ENCODE measurements at regions not wholly inside any gene's neighbourhood (a gene's known extent, or its start where the extent isn't known, plus 50 kb on each side); places are given as distances from the start of the nearest gene placed in this dataset.

- Histone ChIP-seq H3K27me3 (no peaks in the 10 kb centered on the region), H4K20me1 (ENCODE audit: insufficient read depth, poor library complexity, severe bottlenecking) (no peaks in the 10 kb centered on the region), H3K36me3 (replicated peaks; ENCODE audit: insufficient read depth, low read depth) (no peaks in the 10 kb centered on the region), H3K4me2 (no peak overlapping the region), H3K4me3 (no peak overlapping the region), H3K9me3 (ENCODE audit: low read depth) (no peaks in the 10 kb centered on the region), H3K79me2 (no peaks in the 10 kb centered on the region), H3K27ac (no peak overlapping the region), H3K9me2 (replicated peaks; ENCODE audit: insufficient read depth) (no peaks in the 10 kb centered on the region), H3K4me1 (ENCODE audit: insufficient read depth) (no peaks in the 10 kb centered on the region), H2AFZ (no peak overlapping the region)
- 79% methylated on average over 4 of the region's 4 CpGs for WGBS (ENCODE audit: low lambda C conversion rate, missing lambda C conversion rate)
- TF ChIP-seq CTCF (IDR thresholded peaks at IDR 0.05; ENCODE audit: poor library complexity) (no peak), EZH2 (IDR thresholded peaks at IDR 0.05; ENCODE audit: borderline replicate concordance) (no peak), EZH2phosphoT487 (IDR thresholded peaks at IDR 0.05; ENCODE audit: low read depth, severe bottlenecking, unreplicated experiment) (no peak)
- DNase-seq (ENCODE audit: low spot score), result no peak
Measured at GRCh38 chr15:29990954-29991353, 91.8 kb upstream of the GOLGA8J start.

GRCh38 chr15:29990035-29990434 is 92.7 kb upstream of the GOLGA8J start:
- Histone ChIP-seq H3K27ac (no peak overlapping the region), H3K79me2 (no peaks in the 10 kb centered on the region), H3K4me2 (no peak overlapping the region), H3K4me1 (ENCODE audit: insufficient read depth) (no peaks in the 10 kb centered on the region), H3K27me3 (peaks cover 5% of the 10 kb centered on the region), H4K20me1 (ENCODE audit: insufficient read depth, poor library complexity, severe bottlenecking) (no peaks in the 10 kb centered on the region), H3K9me2 (replicated peaks; ENCODE audit: insufficient read depth) (no peaks in the 10 kb centered on the region), H2AFZ (no peak overlapping the region), H3K4me3 (no peak overlapping the region), H3K36me3 (replicated peaks; ENCODE audit: insufficient read depth, low read depth) (no peaks in the 10 kb centered on the region), H3K9me3 (ENCODE audit: low read depth) (no peaks in the 10 kb centered on the region)
- no peak for DNase-seq (ENCODE audit: low spot score)
- WGBS (ENCODE audit: low lambda C conversion rate, missing lambda C conversion rate), result 64% methylated on average over 2 of the region's 2 CpGs
- TF ChIP-seq EZH2phosphoT487 (IDR thresholded peaks at IDR 0.05; ENCODE audit: low read depth, severe bottlenecking, unreplicated experiment) (no peak), EZH2 (IDR thresholded peaks at IDR 0.05; ENCODE audit: borderline replicate concordance) (no peak), CTCF (IDR thresholded peaks at IDR 0.05; ENCODE audit: poor library complexity) (no peak)

GRCh38 chr15:29988701-29989100 is 94.1 kb upstream of the GOLGA8J start:
- 66% methylated on average over 3 of the region's 3 CpGs for WGBS (ENCODE audit: low lambda C conversion rate, missing lambda C conversion rate)
- no peak overlapping the region for H3K4me2 ChIP-seq

More at GRCh38 chr15:29988701-29989100, 94.1 kb upstream of the GOLGA8J start:
- Histone ChIP-seq H2AFZ (no peak overlapping the region), H3K4me1 (ENCODE audit: insufficient read depth) (no peaks in the 10 kb centered on the region), H3K27ac (no peak overlapping the region), H3K9me2 (replicated peaks; ENCODE audit: insufficient read depth) (no peaks in the 10 kb centered on the region), H3K27me3 (peaks cover 11% of the 10 kb centered on the region), H3K79me2 (no peaks in the 10 kb centered on the region), H3K9me3 (ENCODE audit: low read depth) (no peaks in the 10 kb centered on the region), H4K20me1 (ENCODE audit: insufficient read depth, poor library complexity, severe bottlenecking) (no peaks in the 10 kb centered on the region), H3K4me3 (no peak overlapping the region), H3K36me3 (replicated peaks; ENCODE audit: insufficient read depth, low read depth) (no peaks in the 10 kb centered on the region)
- DNase-seq (ENCODE audit: low spot score), result no peak
- TF ChIP-seq EZH2 (IDR thresholded peaks at IDR 0.05; ENCODE audit: borderline replicate concordance) (no peak), CTCF (IDR thresholded peaks at IDR 0.05; ENCODE audit: poor library complexity) (no peak), EZH2phosphoT487 (IDR thresholded peaks at IDR 0.05; ENCODE audit: low read depth, severe bottlenecking, unreplicated experiment) (no peak)

Measured in hepatocyte (in vitro differentiated cells).